ENCODE measurements at regions not wholly inside any gene's neighbourhood (a gene's known extent, or its start where the extent isn't known, plus 50 kb on each side); places are given as distances from the start of the nearest gene placed in this dataset.

DNA sequence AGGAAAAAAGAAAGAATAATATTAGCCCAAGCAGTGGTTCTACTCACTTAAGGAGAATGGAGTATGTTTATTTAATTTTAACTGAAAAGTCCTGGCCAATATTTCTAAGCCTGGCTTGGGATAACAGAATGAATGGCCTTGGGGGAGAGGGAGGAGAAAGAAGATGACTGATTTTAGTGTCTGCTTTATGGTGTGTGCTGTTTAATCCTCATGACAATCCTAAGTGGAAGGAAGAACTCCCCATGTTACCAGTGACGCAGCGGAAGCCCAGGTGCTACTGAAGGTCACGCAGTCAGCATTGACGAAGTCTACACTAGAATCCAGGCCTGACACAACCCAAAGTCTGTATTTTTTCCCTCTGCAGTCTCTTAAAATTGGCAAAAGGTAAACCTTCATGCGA, 50.5 kb downstream of the PALM2AKAP2 start:
- CTCF ChIA-PET, result no interaction called here
- Mint-ChIP-seq H3K9me3 (no peaks in the 10 kb centered on the region), H3K36me3 (no peaks in the 10 kb centered on the region), H3K27me3 (peaks cover 4% of the 10 kb centered on the region), H3K4me1 (no peaks in the 10 kb centered on the region), H3K4me3 (no peak overlapping the region), H3K27ac (no peak overlapping the region)
- DNase-seq, result no peak

GRCh38 chr9:109831998-109832658, 52.1 kb downstream of the PALM2AKAP2 start:
- Mint-ChIP-seq H3K4me3 (no peak overlapping the region), H3K27me3 (peaks cover 10% of the 10 kb centered on the region), H3K36me3 (no peaks in the 10 kb centered on the region), H3K4me1 (no peaks in the 10 kb centered on the region), H3K27ac (no peak overlapping the region), H3K9me3 (no peaks in the 10 kb centered on the region)
- CTCF ChIA-PET, result interaction anchor here (0.8 to 1.6 kb wide), 2 partner anchors 11 to 54 kb away, joined by 3 read pairs; no protein-coding TSS in a partner anchor
- no peak for DNase-seq

- H3K9me3 Mint-ChIP-seq, result no peaks in the 10 kb centered on the region
- H3K4me3 Mint-ChIP-seq, result no peak overlapping the region
- peaks cover 7% of the 10 kb centered on the region for H3K27me3 Mint-ChIP-seq
- DNase-seq, result no peak
- H3K27ac Mint-ChIP-seq, result no peak overlapping the region
- H3K36me3 Mint-ChIP-seq, result no peaks in the 10 kb centered on the region
- CTCF ChIA-PET, result no interaction called here
- H3K4me1 Mint-ChIP-seq, result no peaks in the 10 kb centered on the region
Observed at GRCh38 chr9:109834855-109835254, 54.9 kb downstream of the PALM2AKAP2 start.

GRCh38 chr9:109843641-109844040, 63.6 kb downstream of the PALM2AKAP2 start:
- no peak for DNase-seq
- no peak overlapping the region for H3K4me3 Mint-ChIP-seq
- no peak overlapping the region for H3K27ac Mint-ChIP-seq
- CTCF ChIA-PET, result no interaction called here
- H3K36me3 Mint-ChIP-seq, result no peaks in the 10 kb centered on the region
- peaks cover 4% of the 10 kb centered on the region for H3K27me3 Mint-ChIP-seq
- H3K9me3 Mint-ChIP-seq, result peaks cover 3% of the 10 kb centered on the region
- no peaks in the 10 kb centered on the region for H3K4me1 Mint-ChIP-seq

- H3K36me3 Mint-ChIP-seq, result no peaks in the 10 kb centered on the region
- H3K27ac Mint-ChIP-seq, result no peak overlapping the region
- no peaks in the 10 kb centered on the region for H3K4me1 Mint-ChIP-seq
- H3K4me3 Mint-ChIP-seq, result no peak overlapping the region
- CTCF ChIA-PET, result interaction anchor here (1.1 kb wide), 1 partner anchor 14 kb away, joined by 3 read pairs; no protein-coding TSS in a partner anchor
- H3K9me3 Mint-ChIP-seq, result peaks cover 3% of the 10 kb centered on the region
- no peak for DNase-seq
- peaks cover 4% of the 10 kb centered on the region for H3K27me3 Mint-ChIP-seq
Observed at GRCh38 chr9:109845226-109845625, 65.2 kb downstream of the PALM2AKAP2 start.

DNA sequence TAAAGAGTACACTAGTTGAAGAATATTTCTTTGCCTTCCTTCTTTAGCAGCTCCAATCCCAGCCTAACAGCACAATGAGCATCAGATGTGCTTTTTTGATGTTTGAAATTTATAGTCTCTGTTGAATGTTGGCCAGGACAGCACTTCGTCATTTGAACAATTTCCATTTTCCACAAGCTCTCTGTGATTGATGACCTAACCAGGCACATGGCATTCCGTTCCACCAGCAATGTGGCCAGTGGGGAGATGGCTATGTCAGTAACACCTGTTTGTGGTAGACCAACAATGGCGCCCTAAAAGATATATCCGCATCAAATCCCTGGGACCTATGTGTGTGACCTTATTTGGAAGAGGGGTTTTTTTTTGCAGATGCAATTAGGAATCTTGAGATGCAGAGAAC, 66.8 kb downstream of the PALM2AKAP2 start:
- peaks cover 4% of the 10 kb centered on the region for H3K27me3 Mint-ChIP-seq
- H3K4me3 Mint-ChIP-seq, result no peak overlapping the region
- no peak for DNase-seq
- no peak overlapping the region for H3K27ac Mint-ChIP-seq
- H3K4me1 Mint-ChIP-seq, result no peaks in the 10 kb centered on the region
- H3K9me3 Mint-ChIP-seq, result no peaks in the 10 kb centered on the region
- no peaks in the 10 kb centered on the region for H3K36me3 Mint-ChIP-seq
- CTCF ChIA-PET, result no interaction called here

- CTCF ChIA-PET, result no interaction called here
- no peak overlapping the region for H3K27ac Mint-ChIP-seq
Observed at GRCh38 chr9:109852556-109852955, 72.6 kb downstream of the PALM2AKAP2 start.

GRCh38 chr9:109855540-109855939, 75.5 kb downstream of the PALM2AKAP2 start:
- Mint-ChIP-seq H3K4me1 (no peaks in the 10 kb centered on the region), H3K9me3 (no peaks in the 10 kb centered on the region), H3K4me3 (no peak overlapping the region), H3K27me3 (peaks cover 25% of the 10 kb centered on the region), H3K36me3 (no peaks in the 10 kb centered on the region), H3K27ac (no peak overlapping the region)
- DNase-seq, result no peak
- CTCF ChIA-PET, result no interaction called here

More at GRCh38 chr9:109852556-109852955, 72.6 kb downstream of the PALM2AKAP2 start:
- no peak for DNase-seq
- H3K27me3 Mint-ChIP-seq, result peaks cover 23% of the 10 kb centered on the region
- H3K4me3 Mint-ChIP-seq, result no peak overlapping the region
- no peaks in the 10 kb centered on the region for H3K4me1 Mint-ChIP-seq
- H3K36me3 Mint-ChIP-seq, result no peaks in the 10 kb centered on the region
- H3K9me3 Mint-ChIP-seq, result no peaks in the 10 kb centered on the region

DNA sequence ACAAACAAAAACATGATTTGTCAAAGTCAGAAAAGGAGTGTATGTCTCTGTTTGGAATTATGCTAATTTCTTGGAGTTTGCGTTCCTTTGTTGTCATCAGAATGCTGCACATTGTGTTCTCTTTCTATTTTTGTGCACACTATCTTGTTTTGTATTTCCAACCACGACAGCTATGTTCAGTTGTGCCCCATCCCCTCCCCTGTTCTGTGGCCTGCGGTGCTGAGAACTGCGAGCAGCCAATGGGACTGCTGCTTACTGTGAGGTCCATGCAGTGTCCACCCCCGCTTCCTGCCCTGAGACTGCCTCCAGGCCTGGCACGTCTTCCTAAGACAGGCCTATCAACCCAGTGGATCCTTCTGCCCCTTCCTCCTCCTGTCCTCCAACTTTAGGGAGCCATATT, 76.8 kb downstream of the PALM2AKAP2 start:
- no peak for DNase-seq
- Mint-ChIP-seq H3K27me3 (peaks cover 25% of the 10 kb centered on the region), H3K27ac (no peak overlapping the region), H3K4me3 (no peak overlapping the region), H3K36me3 (no peaks in the 10 kb centered on the region), H3K4me1 (no peaks in the 10 kb centered on the region), H3K9me3 (no peaks in the 10 kb centered on the region)
- CTCF ChIA-PET, result no interaction called here

- peaks cover 25% of the 10 kb centered on the region for H3K27me3 Mint-ChIP-seq
- CTCF ChIA-PET, result no interaction called here
- H3K36me3 Mint-ChIP-seq, result no peaks in the 10 kb centered on the region
- H3K4me3 Mint-ChIP-seq, result no peak overlapping the region
- no peaks in the 10 kb centered on the region for H3K4me1 Mint-ChIP-seq
- H3K9me3 Mint-ChIP-seq, result no peaks in the 10 kb centered on the region
- no peak overlapping the region for H3K27ac Mint-ChIP-seq
- no peak for DNase-seq
Observed at GRCh38 chr9:109857336-109857735, 77.3 kb downstream of the PALM2AKAP2 start.

GRCh38 chr9:109859447-109859846, 79.4 kb downstream of the PALM2AKAP2 start:
- no peak for DNase-seq
- peaks cover 15% of the 10 kb centered on the region for H3K27me3 Mint-ChIP-seq
- no peak overlapping the region for H3K27ac Mint-ChIP-seq
- H3K4me1 Mint-ChIP-seq, result no peaks in the 10 kb centered on the region
- H3K9me3 Mint-ChIP-seq, result no peaks in the 10 kb centered on the region
- H3K4me3 Mint-ChIP-seq, result no peak overlapping the region
- H3K36me3 Mint-ChIP-seq, result no peaks in the 10 kb centered on the region
- CTCF ChIA-PET, result interaction anchor here (0.9 to 2.3 kb wide), 5 partner anchors 10 to 422 kb away, joined by 3 to 6 read pairs (median 3); no protein-coding TSS in a partner anchor

GRCh38 chr9:109860521-109860920, 80.5 kb downstream of the PALM2AKAP2 start:
- Mint-ChIP-seq H3K27ac (no peak overlapping the region), H3K27me3 (peaks cover 13% of the 10 kb centered on the region), H3K36me3 (no peaks in the 10 kb centered on the region), H3K9me3 (no peaks in the 10 kb centered on the region), H3K4me1 (no peaks in the 10 kb centered on the region), H3K4me3 (no peak overlapping the region)
- DNase-seq, result no peak
- CTCF ChIA-PET, result interaction anchor here (0.9 to 2.3 kb wide), 2 partner anchors 27 to 198 kb away, joined by 3 to 6 read pairs; no protein-coding TSS in a partner anchor

- CTCF ChIA-PET, result interaction anchor here (2.3 kb wide), 1 partner anchor 26 kb away, joined by 6 read pairs; no protein-coding TSS in a partner anchor
- no peak for DNase-seq
- H3K4me3 Mint-ChIP-seq, result no peak overlapping the region
- H3K36me3 Mint-ChIP-seq, result no peaks in the 10 kb centered on the region
- no peaks in the 10 kb centered on the region for H3K9me3 Mint-ChIP-seq
- H3K27me3 Mint-ChIP-seq, result peaks cover 13% of the 10 kb centered on the region
- no peak overlapping the region for H3K27ac Mint-ChIP-seq
- H3K4me1 Mint-ChIP-seq, result no peaks in the 10 kb centered on the region
Observed at GRCh38 chr9:109861499-109861898, 81.5 kb downstream of the PALM2AKAP2 start.

DNA sequence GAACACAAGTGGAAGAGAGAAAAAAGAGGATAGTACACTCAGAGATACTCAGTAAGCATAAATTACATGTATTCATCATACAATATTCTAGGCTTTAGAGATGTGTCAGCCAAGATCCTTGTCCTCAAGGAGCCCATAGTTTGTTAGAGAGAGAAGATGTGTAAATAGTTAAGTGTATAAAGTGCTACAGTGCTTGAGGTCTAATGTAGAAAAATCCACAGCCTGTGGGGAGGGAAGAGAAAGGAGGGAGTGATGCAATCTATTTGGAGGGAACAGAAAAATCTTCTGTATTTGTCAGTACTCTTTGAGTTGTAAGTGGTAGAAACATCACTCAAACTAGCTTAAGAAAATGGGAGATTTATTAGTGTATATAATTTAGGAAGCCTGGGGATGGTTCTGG, 81.9 kb downstream of the PALM2AKAP2 start:
- CTCF ChIA-PET, result interaction anchor here (1.1 to 1.2 kb wide), 2 partner anchors 10 to 356 kb away, joined by 4 to 6 read pairs; no protein-coding TSS in a partner anchor
- peaks cover 11% of the 10 kb centered on the region for H3K27me3 Mint-ChIP-seq
- no peaks in the 10 kb centered on the region for H3K36me3 Mint-ChIP-seq
- H3K4me3 Mint-ChIP-seq, result no peak overlapping the region
- no peak overlapping the region for H3K27ac Mint-ChIP-seq
- no peaks in the 10 kb centered on the region for H3K4me1 Mint-ChIP-seq
- DNase-seq, result no peak
- no peaks in the 10 kb centered on the region for H3K9me3 Mint-ChIP-seq

GRCh38 chr9:109862452-109862851, 82.5 kb downstream of the PALM2AKAP2 start:
- no peak for DNase-seq
- H3K9me3 Mint-ChIP-seq, result no peaks in the 10 kb centered on the region
- H3K4me3 Mint-ChIP-seq, result no peak overlapping the region
- no peak overlapping the region for H3K27ac Mint-ChIP-seq
- no peaks in the 10 kb centered on the region for H3K4me1 Mint-ChIP-seq
- CTCF ChIA-PET, result interaction anchor here (1.1 to 1.2 kb wide), 2 partner anchors 10 to 355 kb away, joined by 4 to 6 read pairs; no protein-coding TSS in a partner anchor
- no peaks in the 10 kb centered on the region for H3K36me3 Mint-ChIP-seq
- peaks cover 10% of the 10 kb centered on the region for H3K27me3 Mint-ChIP-seq
